Naive B cell (primary cell): ENCODE measurements at regions not wholly inside any gene's neighbourhood (a gene's known extent, or its start where the extent isn't known, plus 50 kb on each side); places are given as distances from the start of the nearest gene placed in this dataset.
"Not testable (repeated sequence)": the region's sequence is repeated elsewhere in the genome, so short reads cannot be mapped to it uniquely, and the experiment has no call there.

Experiments used
- ATAC-seq, 2 donors: fragments of 150-1000 bp; cut with Tn5 transposase; 2 replicates each; pipeline ENCODE4 v1.10.0; 2021; ENCODE audit warnings: low read depth in 2 of 2, mild to moderate bottlenecking in 2 of 2, moderate library complexity in 2 of 2
- DNase-seq: peaks from one replicate; pipeline ENCODE4 v3.0.0; 2022
- H3K27ac Mint-ChIP-seq, 6 donors: one replicate each; pipeline ENCODE4 v1.8.0; 2020 to 2022; ENCODE audit warnings: mild to moderate bottlenecking in 6 of 6, mixed read lengths in 6 of 6, moderate library complexity in 5 of 6, inconsistent platforms in 2 of 6
- H3K27me3 Mint-ChIP-seq, 3 donors: one replicate each; pipeline ENCODE4 v1.8.0; 2021 to 2022; ENCODE audit warnings: mixed read lengths in 3 of 3, mild to moderate bottlenecking in 1 of 3
- H3K36me3 Mint-ChIP-seq, 2 donors: one replicate each; pipeline ENCODE4 v1.8.0; 2020 to 2022; ENCODE audit warnings: mixed read lengths in 2 of 2, inconsistent platforms in 1 of 2, mild to moderate bottlenecking in 1 of 2
- H3K4me1 Mint-ChIP-seq, 3 donors: one replicate each; pipeline ENCODE4 v1.8.0; 2020 to 2022; ENCODE audit warnings: mixed read lengths in 3 of 3, inconsistent platforms in 1 of 3, mild to moderate bottlenecking in 1 of 3, moderate library complexity in 1 of 3
- H3K4me3 Mint-ChIP-seq, 8 donors: one replicate each; pipeline ENCODE4 v1.8.0; 2020 to 2022; ENCODE audit warnings: mild to moderate bottlenecking in 8 of 8, mixed read lengths in 8 of 8, moderate library complexity in 8 of 8, inconsistent platforms in 2 of 8
- H3K9me3 Mint-ChIP-seq, 7 donors: one replicate each; pipeline ENCODE4 v1.8.0; 2020 to 2022; ENCODE audit warnings: mixed read lengths in 7 of 7, mild to moderate bottlenecking in 5 of 7, inconsistent platforms in 2 of 7, moderate library complexity in 1 of 7

DNA sequence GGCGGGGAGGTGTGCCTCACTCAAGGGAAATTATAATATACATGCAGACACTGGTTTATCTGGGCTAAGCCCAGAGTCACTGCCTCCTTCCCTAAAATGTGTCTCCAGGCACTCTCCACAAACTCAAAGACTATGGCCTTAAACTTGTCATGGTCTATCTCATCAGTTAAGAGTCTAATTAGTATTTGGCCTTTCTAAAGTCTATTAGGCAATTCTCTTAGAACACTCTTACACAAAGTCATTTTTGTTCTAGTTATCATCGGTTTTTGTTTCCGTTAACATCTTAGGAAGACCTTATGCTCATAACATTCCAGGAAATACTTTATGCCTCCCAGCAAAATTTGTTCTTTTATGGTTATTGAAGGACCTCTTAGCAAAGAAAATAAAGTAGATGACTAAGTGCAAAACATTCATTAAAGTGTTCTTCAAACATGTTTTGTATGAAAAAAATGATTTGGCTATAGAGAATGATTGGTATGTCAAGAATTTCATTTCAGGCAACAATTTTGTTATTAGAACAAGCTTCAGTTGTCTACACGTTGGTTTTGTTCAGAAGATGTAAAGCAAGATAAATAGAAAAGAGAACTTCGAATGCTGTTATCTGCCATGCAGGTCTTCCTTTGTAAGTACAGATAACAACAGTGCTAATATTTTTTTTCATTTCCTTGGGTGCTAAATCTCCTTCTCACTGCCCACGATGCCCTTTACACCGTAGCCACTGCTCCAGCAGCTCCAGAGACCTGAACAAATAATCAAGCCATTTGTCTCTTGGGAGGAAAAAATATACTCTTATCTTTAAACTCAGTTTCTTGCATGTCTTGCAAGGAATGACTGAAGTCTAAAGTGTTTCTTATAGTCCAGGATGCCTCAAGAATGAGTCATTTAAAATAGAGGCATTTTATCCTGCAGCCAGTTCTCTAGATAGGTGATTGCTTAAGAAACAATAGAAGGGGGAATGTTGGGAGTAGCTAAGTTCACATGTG, 170.4 kb downstream of the HTR1B start:
- Mint-ChIP-seq H3K36me3 (no peaks in the 10 kb centered on the region), H3K4me3 (no peak overlapping the region), H3K9me3 (peaks cover 0 to 4% (median 0%) of the 10 kb centered on the region in 7 donors), H3K27me3 (no peaks in the 10 kb centered on the region), H3K4me1 (no peaks in the 10 kb centered on the region), H3K27ac (no peak overlapping the region)
- DNase-seq (no peak), ATAC-seq (no peak)

DNA sequence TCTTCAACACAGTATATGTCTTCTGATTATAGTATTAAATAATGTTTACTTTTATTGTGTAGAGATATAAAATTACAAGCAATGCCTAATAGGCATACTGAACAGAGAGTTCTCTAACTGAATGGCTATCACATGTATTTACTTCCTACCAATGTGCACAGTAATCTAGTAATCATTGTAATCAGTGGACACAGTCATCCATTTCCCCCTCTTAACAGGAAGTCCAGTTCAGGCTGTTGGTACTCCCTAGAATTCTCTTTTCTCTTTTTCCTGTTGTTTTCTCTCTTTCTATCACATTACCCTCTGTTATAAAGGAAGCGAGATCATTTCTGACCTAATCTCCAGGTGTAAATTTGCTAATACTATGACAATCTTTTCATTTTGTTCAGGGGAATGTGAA, 172.5 kb downstream of the HTR1B start:
- H3K27ac Mint-ChIP-seq, result no peak overlapping the region
- no peak for ATAC-seq
- H3K27me3 Mint-ChIP-seq, result no peaks in the 10 kb centered on the region
- H3K4me3 Mint-ChIP-seq, result no peak overlapping the region
- no peaks in the 10 kb centered on the region for H3K36me3 Mint-ChIP-seq
- H3K4me1 Mint-ChIP-seq, result no peaks in the 10 kb centered on the region
- no peak for DNase-seq
- H3K9me3 Mint-ChIP-seq, result peaks cover 0 to 4% (median 0%) of the 10 kb centered on the region in 7 donors

- Mint-ChIP-seq H3K4me1 (no peaks in the 10 kb centered on the region), H3K36me3 (no peaks in the 10 kb centered on the region), H3K4me3 (no peak overlapping the region), H3K9me3 (peaks cover 0 to 6% (median 3%) of the 10 kb centered on the region in 7 donors), H3K27ac (no peak overlapping the region), H3K27me3 (no peaks in the 10 kb centered on the region)
- ATAC-seq, result no peak
- no peak for DNase-seq
Measured at GRCh38 chr6:77286541-77286940, 176.8 kb downstream of the HTR1B start.

- no peaks in the 10 kb centered on the region for H3K4me1 Mint-ChIP-seq
Measured at GRCh38 chr6:77273929-77274328, 189.4 kb downstream of the HTR1B start.

GRCh38 chr6:77264970-77265369, 198.3 kb downstream of the HTR1B start:
- H3K4me1 Mint-ChIP-seq, result no peaks in the 10 kb centered on the region

More at GRCh38 chr6:77273929-77274328, 189.4 kb downstream of the HTR1B start:
- Mint-ChIP-seq H3K36me3 (peaks cover 0 to 4% of the 10 kb centered on the region in 2 donors), H3K27me3 (no peaks in the 10 kb centered on the region), H3K4me3 (no peak overlapping the region), H3K9me3 (peaks cover 2 to 18% (median 9%) of the 10 kb centered on the region in 7 donors), H3K27ac (no peak overlapping the region)
- DNase-seq (no peak), ATAC-seq (no peak)

GRCh38 chr6:77263003-77263402, 200.3 kb downstream of the HTR1B start:
- Mint-ChIP-seq H3K27me3 (no peaks in the 10 kb centered on the region), H3K4me1 (no peaks in the 10 kb centered on the region), H3K27ac (no peak overlapping the region), H3K9me3 (peaks cover 0 to 13% (median 7%) of the 10 kb centered on the region in 7 donors), H3K4me3 (no peak overlapping the region), H3K36me3 (no peaks in the 10 kb centered on the region)
- no peak for ATAC-seq
- no peak for DNase-seq

More at GRCh38 chr6:77264970-77265369, 198.3 kb downstream of the HTR1B start:
- Mint-ChIP-seq H3K27me3 (no peaks in the 10 kb centered on the region), H3K36me3 (no peaks in the 10 kb centered on the region), H3K27ac (no peak overlapping the region), H3K9me3 (peaks cover 0 to 13% (median 7%) of the 10 kb centered on the region in 7 donors), H3K4me3 (no peak overlapping the region)
- DNase-seq, result no peak
- ATAC-seq, result no peak

GRCh38 chr6:77251801-77252200, 211.5 kb downstream of the HTR1B start:
- not testable (repeated sequence) for ATAC-seq, H3K36me3 Mint-ChIP-seq, H3K27me3 Mint-ChIP-seq, H3K4me1 Mint-ChIP-seq, H3K4me3 Mint-ChIP-seq, H3K27ac Mint-ChIP-seq, DNase-seq
- peaks cover 0 to 24% (median 12%) of the 10 kb centered on the region in 7 donors for H3K9me3 Mint-ChIP-seq

DNA sequence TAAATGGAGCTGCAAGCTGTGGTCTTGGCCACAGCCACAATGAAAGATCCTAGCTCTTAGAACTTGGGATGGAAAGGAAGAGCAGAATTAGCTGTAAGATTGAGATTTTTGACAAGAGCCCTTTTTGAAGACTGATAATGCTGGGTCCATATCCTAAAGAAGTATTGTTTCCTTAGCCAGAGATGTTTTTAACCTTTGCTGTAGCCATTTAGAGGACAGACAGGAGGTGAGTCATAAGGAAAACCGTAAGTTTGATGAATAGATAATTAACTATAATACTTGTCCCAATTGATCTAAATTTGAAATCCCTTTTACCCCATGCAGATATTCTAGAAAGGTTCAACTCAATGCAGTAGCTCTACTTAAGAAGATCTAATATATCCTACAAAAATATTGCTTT, 213.7 kb downstream of the HTR1B start:
- Mint-ChIP-seq H3K36me3 (no peaks in the 10 kb centered on the region), H3K27ac (no peak overlapping the region), H3K4me1 (no peaks in the 10 kb centered on the region), H3K9me3 (peaks cover 0 to 17% (median 8%) of the 10 kb centered on the region in 7 donors), H3K27me3 (no peaks in the 10 kb centered on the region), H3K4me3 (no peak overlapping the region)
- DNase-seq, result no peak
- ATAC-seq, result no peak

DNA sequence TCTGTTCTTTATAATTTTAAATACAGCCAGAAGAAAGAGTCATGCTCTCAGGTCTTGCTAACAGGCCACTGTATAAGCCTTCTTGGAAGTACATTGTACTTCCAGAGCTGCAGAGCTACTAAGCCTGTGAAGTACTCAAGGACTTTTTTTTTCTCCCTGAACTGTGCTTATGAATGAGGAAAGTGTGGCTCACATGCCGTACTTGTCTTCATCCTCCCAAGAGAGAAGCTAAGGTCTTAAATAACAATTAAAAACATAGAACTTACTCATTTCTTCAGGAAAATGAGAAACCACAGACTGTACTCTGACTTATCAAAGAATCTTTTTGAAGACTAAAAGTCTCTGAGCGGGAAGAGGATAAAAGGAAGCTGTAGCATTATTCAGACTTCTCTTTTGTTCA, 218.3 kb downstream of the HTR1B start:
- H3K27ac Mint-ChIP-seq, result no peak overlapping the region
- no peaks in the 10 kb centered on the region for H3K4me1 Mint-ChIP-seq
- no peaks in the 10 kb centered on the region for H3K27me3 Mint-ChIP-seq
- no peak for DNase-seq
- H3K4me3 Mint-ChIP-seq, result no peak overlapping the region
- H3K9me3 Mint-ChIP-seq, result peaks cover 0 to 10% (median 2%) of the 10 kb centered on the region in 7 donors
- ATAC-seq, result no peak
- H3K36me3 Mint-ChIP-seq, result no peaks in the 10 kb centered on the region

DNA sequence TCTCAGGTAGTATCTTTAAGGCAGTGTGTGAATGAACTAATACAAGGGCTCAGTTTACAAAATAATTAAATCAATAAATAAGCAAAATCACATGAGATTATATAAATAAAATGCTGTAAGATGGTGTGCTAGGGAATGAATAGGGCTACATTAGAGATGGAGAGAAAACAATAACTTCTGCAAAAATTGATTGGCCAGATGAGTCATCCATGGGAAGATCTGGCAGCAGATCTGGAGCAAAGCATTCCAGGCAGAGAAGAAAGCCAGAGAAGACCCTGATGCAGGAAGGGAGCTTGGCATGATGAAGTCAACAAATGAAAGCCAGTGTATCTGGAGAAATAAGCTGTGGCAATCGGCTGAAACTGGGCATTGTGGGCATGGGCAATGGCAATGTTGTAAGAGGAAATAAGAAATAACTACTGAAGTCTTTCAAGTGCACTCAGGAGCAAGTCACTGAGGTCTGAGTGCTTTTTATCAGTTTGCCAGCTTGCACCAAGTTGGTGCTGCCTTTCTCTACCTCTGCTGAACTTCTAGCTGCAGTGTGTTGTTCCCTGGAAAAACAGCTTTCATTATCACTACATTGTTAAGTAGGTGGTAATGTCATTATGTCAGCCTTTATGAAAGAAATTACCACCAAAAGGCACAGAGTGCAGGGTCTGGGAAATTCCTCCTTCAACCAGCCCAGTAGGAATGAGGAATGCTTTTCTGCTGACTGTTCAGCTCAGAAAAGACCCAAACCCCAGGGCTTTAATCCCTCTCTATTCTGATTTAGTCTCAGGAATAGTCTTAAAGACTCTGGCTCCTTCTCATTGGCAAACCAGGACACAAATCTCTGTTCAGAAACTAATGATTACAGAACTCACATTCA, 231.6 kb downstream of the HTR1B start:
- Mint-ChIP-seq H3K36me3 (no peaks in the 10 kb centered on the region), H3K9me3 (peaks cover 0 to 5% (median 0%) of the 10 kb centered on the region in 7 donors), H3K27ac (no peak overlapping the region), H3K27me3 (no peaks in the 10 kb centered on the region), H3K4me3 (no peak overlapping the region), H3K4me1 (no peaks in the 10 kb centered on the region)
- no peak for DNase-seq
- no peak for ATAC-seq

- H3K27me3 Mint-ChIP-seq, result no peaks in the 10 kb centered on the region
- ATAC-seq, result no peak
- H3K27ac Mint-ChIP-seq, result no peak overlapping the region
- H3K36me3 Mint-ChIP-seq, result no peaks in the 10 kb centered on the region
- no peak for DNase-seq
- peaks cover 0 to 10% (median 3%) of the 10 kb centered on the region in 7 donors for H3K9me3 Mint-ChIP-seq
- no peaks in the 10 kb centered on the region for H3K4me1 Mint-ChIP-seq
- no peak overlapping the region for H3K4me3 Mint-ChIP-seq
Measured at GRCh38 chr6:77228279-77228678, 235.0 kb downstream of the HTR1B start.

DNA sequence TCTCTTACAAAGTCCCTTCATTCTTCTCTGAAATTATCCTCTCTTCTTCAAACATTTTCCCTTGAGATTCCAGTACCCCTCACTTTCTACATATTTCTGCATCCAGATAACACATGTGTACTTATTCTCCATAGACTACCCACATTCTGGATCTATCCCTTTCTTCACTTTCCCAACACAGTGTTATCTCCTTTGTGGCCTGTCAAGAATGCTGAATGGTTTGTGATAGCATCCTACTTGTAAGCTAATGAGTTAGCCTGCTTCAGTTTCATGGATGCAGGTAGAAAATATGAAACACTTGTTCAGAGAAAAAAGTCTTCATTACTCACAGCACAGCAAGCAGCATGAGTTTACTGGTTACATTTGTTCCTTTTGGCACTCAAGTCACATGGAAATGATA, 245.4 kb downstream of the HTR1B start:
- Mint-ChIP-seq H3K36me3 (no peaks in the 10 kb centered on the region), H3K4me3 (no peak overlapping the region), H3K27me3 (no peaks in the 10 kb centered on the region), H3K27ac (no peak overlapping the region), H3K9me3 (peaks cover 0 to 14% (median 8%) of the 10 kb centered on the region in 7 donors), H3K4me1 (no peaks in the 10 kb centered on the region)
- DNase-seq (no peak), ATAC-seq (no peak)

DNA sequence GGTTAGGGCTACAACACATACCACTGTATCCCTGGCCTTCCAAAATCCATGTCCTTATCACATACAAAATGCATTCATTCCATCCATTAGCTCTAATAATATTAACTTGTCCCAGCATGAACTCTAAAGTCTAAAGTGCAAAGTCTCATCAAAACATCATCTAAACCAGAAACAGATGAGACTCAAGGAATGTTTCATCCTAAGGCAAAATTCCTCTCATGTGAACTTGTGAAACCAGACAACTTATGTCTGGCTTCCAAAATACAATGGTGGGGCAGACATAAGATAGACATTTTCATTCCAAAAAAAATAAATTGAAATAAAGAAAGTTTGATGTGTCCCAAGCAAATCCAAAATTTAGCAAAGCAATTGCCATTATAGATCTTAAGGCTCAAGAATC, 257.4 kb downstream of the HTR1B start:
- Mint-ChIP-seq H3K27ac (no peak overlapping the region), H3K36me3 (no peaks in the 10 kb centered on the region), H3K27me3 (no peaks in the 10 kb centered on the region), H3K4me1 (no peaks in the 10 kb centered on the region), H3K9me3 (peaks cover 0 to 10% (median 3%) of the 10 kb centered on the region in 7 donors), H3K4me3 (no peak overlapping the region)
- DNase-seq (no peak), ATAC-seq (no peak)
